ENCODE measurements at regions not wholly inside any gene's neighbourhood (a gene's known extent, or its start where the extent isn't known, plus 50 kb on each side); places are given as distances from the start of the nearest gene placed in this dataset.

- no peak for TF ChIP-seq CTCF (conservative IDR thresholded peaks at IDR 0.05; ENCODE audit: low read depth, low read length)
- TF ChIP-seq CEBPB (IDR thresholded peaks at IDR 0.05; ENCODE audit: low read depth, low read length), result no peak
- TF ChIP-seq MXI1 (IDR thresholded peaks at IDR 0.05; ENCODE audit: borderline replicate concordance, low read depth, low read length), result no peak
- no peak for TF ChIP-seq MAZ (IDR thresholded peaks at IDR 0.05; ENCODE audit: borderline replicate concordance, low read depth, low read length)
- TF ChIP-seq POLR2A (IDR thresholded peaks at IDR 0.05; ENCODE audit: low read depth, low read length), result no peak
- TF ChIP-seq MAFK (IDR thresholded peaks at IDR 0.05; ENCODE audit: low read depth, low read length), result no peak
Observed at GRCh38 chr3:160150066-160150465, 75.2 kb upstream of the C3orf80 start.

Data from IMR-90 (cell line).